Suprapubic skin (tissue), 3 donors: ENCODE measurements at regions not wholly inside any gene's neighbourhood (a gene's known extent, or its start where the extent isn't known, plus 50 kb on each side); places are given as distances from the start of the nearest gene placed in this dataset.

Experiments
- EP300 ChIP-seq: sonication (generic); formaldehyde crosslinking; IDR thresholded peaks from one replicate; pipeline ENCODE4 v1.6.1; 2017; ENCODE audit warnings: antibody characterized with exemption
- POLR2A ChIP-seq, 2 donors: fragments of 450-650 bp; IDR thresholded peaks; one replicate each; pipeline ENCODE4 v1.6.1; 2017; ENCODE audit warnings: antibody characterized with exemption in 2 of 2, mild to moderate bottlenecking in 2 of 2, moderate library complexity in 2 of 2
- TF ChIP-seq, protein P1 (sequence below), 2 donors: fragments of 200-600 bp in 1 of 2; fragments of 450-650 bp in 1 of 2; sonication (generic) in 1 of 2; IDR thresholded peaks; one replicate each; pipeline ENCODE4 v1.5.1; 2016 to 2019; ENCODE audit warnings: antibody characterized with exemption in 2 of 2, mild to moderate bottlenecking in 1 of 2, moderate library complexity in 1 of 2

DNA sequence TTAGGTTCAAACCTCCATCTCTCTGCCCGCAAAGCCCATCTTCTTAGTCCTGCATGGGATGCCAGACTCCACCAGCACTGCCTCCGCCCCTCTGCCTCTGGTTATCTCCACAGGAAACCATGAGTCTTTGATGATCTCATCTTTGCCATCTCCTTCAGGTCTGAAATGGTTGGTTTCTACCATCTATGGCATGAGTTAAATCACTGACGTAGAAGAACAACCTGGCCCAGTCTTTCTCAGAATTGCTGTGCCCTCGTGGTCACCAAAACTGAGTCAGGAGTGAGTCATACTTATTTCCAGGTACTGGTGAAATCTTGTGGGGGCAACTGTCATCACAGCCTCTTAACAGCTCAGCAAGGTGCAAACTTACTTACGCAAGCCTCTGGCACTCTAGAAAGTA, 468.7 kb upstream of the C16orf82 start:
- TF ChIP-seq POLR2A (IDR thresholded peaks at IDR 0.05) (no peak), EP300 (no peak)
- TF ChIP-seq, protein P1, sequence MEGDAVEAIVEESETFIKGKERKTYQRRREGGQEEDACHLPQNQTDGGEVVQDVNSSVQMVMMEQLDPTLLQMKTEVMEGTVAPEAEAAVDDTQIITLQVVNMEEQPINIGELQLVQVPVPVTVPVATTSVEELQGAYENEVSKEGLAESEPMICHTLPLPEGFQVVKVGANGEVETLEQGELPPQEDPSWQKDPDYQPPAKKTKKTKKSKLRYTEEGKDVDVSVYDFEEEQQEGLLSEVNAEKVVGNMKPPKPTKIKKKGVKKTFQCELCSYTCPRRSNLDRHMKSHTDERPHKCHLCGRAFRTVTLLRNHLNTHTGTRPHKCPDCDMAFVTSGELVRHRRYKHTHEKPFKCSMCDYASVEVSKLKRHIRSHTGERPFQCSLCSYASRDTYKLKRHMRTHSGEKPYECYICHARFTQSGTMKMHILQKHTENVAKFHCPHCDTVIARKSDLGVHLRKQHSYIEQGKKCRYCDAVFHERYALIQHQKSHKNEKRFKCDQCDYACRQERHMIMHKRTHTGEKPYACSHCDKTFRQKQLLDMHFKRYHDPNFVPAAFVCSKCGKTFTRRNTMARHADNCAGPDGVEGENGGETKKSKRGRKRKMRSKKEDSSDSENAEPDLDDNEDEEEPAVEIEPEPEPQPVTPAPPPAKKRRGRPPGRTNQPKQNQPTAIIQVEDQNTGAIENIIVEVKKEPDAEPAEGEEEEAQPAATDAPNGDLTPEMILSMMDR (IDR thresholded peaks at IDR 0.05) = no peak
